HG03135 (cell line): ENCODE measurements at regions not wholly inside any gene's neighbourhood (a gene's known extent, or its start where the extent isn't known, plus 50 kb on each side); places are given as distances from the start of the nearest gene placed in this dataset.

ENCODE experiments used
- ATAC-seq: cut with Tn5 transposase; IDR thresholded peaks from one replicate; pipeline ENCODE4 v1.9.1; 2021; ENCODE audit warnings: mild to moderate bottlenecking, moderate library complexity; ENCODE audit not compliant: unreplicated experiment

- ATAC-seq = no peak
Observed at GRCh38 chr5:166994226-166994625, 1297.2 kb upstream of the WWC1 start.

GRCh38 chr5:167001246-167001645, 1290.2 kb upstream of the WWC1 start:
- no peak for ATAC-seq

- no peak for ATAC-seq
Observed at GRCh38 chr5:167008705-167009104, 1282.7 kb upstream of the WWC1 start.

GRCh38 chr5:167011196-167011595, 1280.2 kb upstream of the WWC1 start:
- ATAC-seq = no peak

GRCh38 chr5:167012123-167013034, 1279.1 kb upstream of the WWC1 start:
- no peak for ATAC-seq

GRCh38 chr5:167014401-167015056, 1276.9 kb upstream of the WWC1 start:
- ATAC-seq = no peak

- ATAC-seq = no peak
Observed at GRCh38 chr5:167020418-167020817, 1271.0 kb upstream of the WWC1 start.

- no peak for ATAC-seq
Observed at GRCh38 chr5:167029488-167029887, 1262.0 kb upstream of the WWC1 start.

- no peak for ATAC-seq
Observed at GRCh38 chr5:167030500-167031120, 1260.8 kb upstream of the WWC1 start.

GRCh38 chr5:167036585-167036984, 1254.9 kb upstream of the WWC1 start:
- no peak for ATAC-seq

- ATAC-seq = peak; percentile 75
Observed at GRCh38 chr5:167049043-167049663, 1242.3 kb upstream of the WWC1 start.

GRCh38 chr5:167049771-167050567, 1241.5 kb upstream of the WWC1 start:
- no peak for ATAC-seq

GRCh38 chr5:167050568-167051401, 1240.7 kb upstream of the WWC1 start:
- no peak for ATAC-seq

- ATAC-seq = no peak
Observed at GRCh38 chr5:167051402-167051768, 1240.1 kb upstream of the WWC1 start.

GRCh38 chr5:167052791-167053190, 1238.7 kb upstream of the WWC1 start:
- no peak for ATAC-seq

GRCh38 chr5:167057665-167058064, 1233.8 kb upstream of the WWC1 start:
- no peak for ATAC-seq

- ATAC-seq = no peak
Observed at GRCh38 chr5:167061695-167062094, 1229.8 kb upstream of the WWC1 start.

GRCh38 chr5:167063116-167063515, 1228.3 kb upstream of the WWC1 start:
- no peak for ATAC-seq

- no peak for ATAC-seq
Observed at GRCh38 chr5:167063788-167064187, 1227.7 kb upstream of the WWC1 start.
